ENCODE measurements at regions not wholly inside any gene's neighbourhood (a gene's known extent, or its start where the extent isn't known, plus 50 kb on each side); places are given as distances from the start of the nearest gene placed in this dataset.

- DNase-seq = no peak
Observed at GRCh38 chr20:60948224-60948623, 303.8 kb upstream of the CDH4 start.

- DNase-seq = no peak
Observed at GRCh38 chr20:60950561-60950960, 301.5 kb upstream of the CDH4 start.

- DNase-seq = no peak
Observed at GRCh38 chr20:60950974-60951373, 301.1 kb upstream of the CDH4 start.

GRCh38 chr20:60952861-60953260 lies 299.2 kb upstream of the CDH4 start:
- no peak for DNase-seq

DNA sequence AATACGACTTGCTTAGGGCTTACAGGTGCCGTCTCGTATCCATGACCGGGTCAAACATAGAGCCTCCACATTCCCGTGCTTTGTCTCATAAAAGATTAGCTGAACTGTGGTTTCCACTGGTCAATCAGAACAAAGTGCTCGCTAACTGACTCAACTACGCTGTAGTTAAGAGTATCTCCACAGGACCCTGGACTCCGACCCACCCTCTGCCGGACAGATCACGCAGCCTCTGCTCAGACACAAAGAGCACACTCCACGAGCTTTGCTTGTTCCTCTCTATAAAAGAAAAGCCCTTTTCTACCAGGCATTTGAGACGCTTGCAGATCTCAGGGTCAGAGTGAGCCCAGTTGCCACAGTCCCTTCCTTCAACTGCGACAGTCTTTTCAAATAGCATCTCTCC lies 298.7 kb upstream of the CDH4 start:
- no peak for DNase-seq

DNA sequence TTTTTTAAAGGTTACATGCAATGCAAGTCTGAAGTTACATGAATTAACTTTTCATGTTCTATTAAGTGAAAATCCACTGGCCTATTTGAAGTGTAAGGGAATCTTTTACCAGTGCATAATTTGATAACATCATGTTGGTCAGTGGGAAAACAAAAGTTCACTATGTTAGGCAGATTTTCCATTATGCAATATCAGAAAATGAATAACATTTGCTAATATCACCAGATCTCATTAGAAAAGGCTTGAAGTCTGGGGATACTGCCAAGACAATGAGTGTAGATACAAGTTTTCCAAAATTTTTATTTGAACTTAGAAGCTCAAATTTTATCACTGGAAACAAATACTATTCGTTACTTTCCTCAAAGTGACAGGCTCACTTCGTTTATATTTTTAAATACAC lies 296.4 kb upstream of the CDH4 start:
- no peak for DNase-seq

DNA sequence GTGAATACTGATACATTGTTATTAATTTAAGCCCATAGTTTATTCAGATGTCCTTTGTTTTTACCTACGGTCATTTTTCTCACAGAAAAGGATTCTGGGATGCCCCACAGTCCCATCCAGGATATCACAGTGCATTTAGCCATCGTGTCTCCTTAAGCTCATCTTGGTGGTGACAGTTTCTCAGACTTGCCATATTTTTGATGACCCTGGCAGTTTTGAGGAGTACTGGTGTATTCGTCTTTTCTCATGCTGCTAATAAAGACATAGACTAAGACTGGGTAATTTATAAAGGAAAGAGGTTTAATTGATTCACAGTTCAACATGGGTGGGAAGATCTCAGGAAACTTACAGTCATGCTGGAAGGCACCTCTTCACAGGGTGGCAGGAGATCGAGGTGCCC lies 295.9 kb upstream of the CDH4 start:
- no peak for DNase-seq

- DNase-seq = no peak
Observed at GRCh38 chr20:60957621-60958020, 294.4 kb upstream of the CDH4 start.

DNA sequence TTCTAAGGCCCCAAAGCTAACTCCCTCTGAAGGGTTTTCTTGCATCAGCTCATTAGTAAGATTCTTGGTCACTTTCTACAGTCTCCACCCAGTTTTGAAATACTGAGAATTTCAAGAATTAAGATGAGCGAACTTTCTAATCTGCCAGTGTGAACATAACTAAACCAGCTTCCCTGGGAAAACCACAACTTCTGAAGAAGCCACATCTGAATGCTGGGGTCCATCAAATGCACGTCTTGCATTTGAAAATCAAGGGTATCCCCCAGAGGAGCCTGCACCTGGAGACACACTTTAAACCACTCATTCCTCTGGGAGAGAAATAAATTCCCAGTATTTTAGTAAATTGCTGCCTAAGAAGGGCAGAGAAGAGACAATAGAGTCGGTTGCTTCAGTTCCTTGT lies 292.1 kb upstream of the CDH4 start:
- DNase-seq = no peak

- DNase-seq = no peak
Observed at GRCh38 chr20:60960500-60960899, 291.6 kb upstream of the CDH4 start.

- DNase-seq = no peak
Observed at GRCh38 chr20:60961551-60961950, 290.5 kb upstream of the CDH4 start.

- DNase-seq = no peak
Observed at GRCh38 chr20:60962367-60963045, 289.6 kb upstream of the CDH4 start.

DNA sequence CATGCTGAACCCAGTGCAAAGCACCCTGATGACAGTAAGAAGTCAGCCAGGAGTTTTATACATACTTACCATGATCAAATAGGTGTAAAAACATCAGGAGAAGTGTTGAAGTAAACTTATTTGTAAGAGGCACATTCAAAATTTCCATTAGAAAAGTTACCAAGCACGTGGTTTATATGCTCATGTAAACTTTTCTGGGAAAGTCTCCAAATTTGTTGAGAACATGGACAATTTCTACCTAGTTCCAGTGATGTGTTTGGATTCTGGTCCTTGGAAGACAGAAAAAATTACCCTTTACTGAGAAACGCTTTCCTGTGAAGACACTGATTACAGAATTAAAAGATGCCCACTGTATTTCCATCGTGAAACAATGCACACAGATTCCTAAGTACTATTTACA lies 288.9 kb upstream of the CDH4 start:
- DNase-seq = no peak

DNA sequence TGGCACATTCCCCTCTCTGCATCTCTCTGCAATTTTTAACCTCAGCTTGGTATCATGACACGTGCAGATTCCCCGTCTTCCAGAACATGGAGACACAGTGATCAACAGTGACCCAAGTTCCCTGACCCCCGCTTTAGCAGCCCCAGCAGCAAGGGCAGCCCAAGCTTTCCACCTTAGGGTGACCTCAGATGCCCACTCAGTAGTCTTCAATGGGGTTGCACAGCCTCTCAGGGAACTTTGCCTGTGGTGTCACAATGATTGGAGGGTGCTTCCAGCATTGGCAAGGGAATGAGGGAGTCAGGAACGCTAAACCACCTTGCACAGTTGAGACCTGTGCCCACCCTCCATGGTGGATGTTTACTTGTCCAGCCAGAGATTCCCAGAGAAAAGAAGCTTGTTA lies 287.1 kb upstream of the CDH4 start:
- DNase-seq = no peak

DNA sequence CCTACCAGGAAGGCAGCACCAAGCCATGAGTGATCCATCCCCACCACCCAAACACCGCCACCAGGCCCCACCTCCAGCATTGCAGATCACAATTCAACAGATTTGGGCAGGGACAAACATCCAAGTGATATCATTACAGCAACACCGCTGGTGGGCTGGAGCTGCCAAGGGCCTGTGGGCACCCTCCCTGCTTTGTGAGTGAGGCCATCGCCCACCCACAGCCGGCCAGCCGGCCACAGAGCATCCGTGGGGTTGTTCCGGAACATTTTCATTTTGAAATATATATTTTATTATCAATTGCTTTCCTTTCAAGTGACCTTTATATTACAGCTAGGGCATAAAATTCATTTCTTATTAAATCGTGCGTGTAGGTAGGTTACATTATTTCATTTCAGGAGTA lies 286.0 kb upstream of the CDH4 start:
- no peak for DNase-seq

DNA sequence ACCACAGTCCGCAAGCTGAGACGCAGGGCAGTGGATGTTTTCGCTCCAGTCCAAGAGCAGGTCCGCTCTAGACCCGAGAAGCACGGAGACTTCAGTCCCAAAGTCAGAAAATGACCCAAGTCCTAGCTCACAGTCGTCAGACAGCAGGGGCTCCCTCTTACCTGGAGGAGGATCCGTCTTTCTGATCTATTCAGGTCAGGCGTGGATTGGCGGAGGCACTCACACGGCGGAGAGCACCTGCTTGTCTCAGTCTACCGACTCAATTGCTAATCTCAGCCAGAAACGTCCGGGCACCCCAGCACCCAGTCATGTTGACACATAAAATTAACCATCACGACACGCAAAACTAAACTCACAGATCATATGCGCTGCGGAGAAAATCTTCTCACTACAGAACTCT lies 285.3 kb upstream of the CDH4 start:
- DNase-seq = no peak

DNA sequence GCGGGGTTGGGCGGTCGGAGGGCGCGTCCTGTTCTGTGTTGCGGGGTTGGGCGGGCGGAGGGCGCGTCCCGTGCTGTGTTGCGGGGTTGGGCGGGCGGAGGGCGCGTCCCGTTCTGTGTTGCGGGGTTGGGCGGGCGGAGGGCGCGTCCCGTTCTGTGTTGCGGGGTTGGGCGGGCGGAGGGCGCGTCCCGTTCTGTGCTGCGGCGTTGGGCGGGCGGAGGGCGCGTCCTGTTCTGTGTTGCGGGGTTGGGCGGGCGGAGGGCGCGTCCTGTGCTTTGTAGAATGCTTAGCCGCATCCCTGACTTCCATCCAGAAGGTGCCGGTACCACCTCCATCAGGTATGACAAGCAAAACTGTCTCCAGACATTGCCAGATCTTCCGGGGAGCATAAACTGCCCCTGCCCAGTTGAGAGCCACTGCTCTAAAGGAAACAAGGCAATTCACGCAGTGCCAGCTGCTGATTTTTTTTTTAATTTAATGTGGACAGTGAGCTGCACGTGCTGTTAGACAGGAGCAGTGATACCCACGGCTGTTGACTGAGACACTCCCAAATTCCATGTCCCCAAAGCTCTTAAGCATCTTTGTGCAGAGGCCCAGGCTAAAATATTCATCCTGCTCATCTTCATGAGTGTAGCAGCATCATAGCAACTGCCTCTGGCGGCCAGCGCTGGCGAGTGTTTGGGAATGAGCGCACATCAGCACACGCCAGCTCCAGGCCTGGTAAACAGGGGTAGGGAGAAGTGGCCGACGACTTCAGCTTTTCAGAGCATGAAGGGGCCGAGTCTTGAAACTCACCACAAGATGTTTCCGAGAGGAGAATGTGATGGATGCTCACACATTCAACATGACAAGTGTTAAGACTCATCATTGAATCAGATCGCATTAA lies 284.4 kb upstream of the CDH4 start:
- no peak for DNase-seq

GRCh38 chr20:60968853-60969720 lies 283.0 kb upstream of the CDH4 start:
- no peak for DNase-seq

- DNase-seq = no peak
Observed at GRCh38 chr20:60970601-60971000, 281.5 kb upstream of the CDH4 start.

DNA sequence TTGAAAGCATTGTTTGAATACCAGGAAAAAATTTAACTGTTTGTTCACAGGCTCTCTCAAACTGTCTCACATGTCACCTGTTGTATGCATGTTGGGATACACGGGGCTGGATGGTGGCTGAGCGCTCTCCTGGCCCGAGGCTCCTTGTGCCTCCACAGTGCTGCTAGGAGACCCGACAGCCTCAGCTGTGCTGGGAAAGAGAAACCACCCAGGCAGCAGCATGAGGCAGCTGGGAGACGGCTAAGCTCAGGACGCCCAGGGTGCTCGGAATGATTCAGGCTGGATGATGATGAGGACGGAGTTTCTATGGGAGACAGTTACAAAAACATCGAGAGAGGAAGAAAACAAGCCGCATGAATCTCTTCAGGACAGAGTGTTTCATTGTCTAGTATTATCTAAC lies 278.0 kb upstream of the CDH4 start:
- no peak for DNase-seq

DNA sequence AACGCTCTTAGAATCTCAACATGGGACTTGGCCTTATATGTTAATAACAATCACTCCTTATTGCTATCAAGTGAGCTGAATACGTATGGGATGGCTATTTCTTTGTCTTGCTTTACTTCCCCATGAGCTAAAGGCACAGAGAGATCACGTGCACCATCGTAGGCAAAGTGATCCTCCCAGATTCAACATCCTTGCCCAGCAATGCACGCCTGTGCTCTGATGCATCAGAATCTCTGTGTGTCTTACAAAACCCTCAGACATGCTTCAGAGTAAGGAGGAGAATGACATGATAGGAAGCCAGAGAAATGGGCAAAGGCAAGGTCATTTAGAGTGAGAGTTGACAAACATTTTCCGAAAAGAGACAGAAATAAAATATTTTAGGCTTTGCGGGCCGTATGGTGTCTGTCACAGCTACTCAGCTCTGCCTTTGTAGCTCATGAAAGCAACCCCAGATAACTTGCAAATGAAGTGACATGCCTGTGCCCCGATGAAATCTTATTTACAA lies 277.6 kb upstream of the CDH4 start:
- DNase-seq = no peak

GRCh38 chr20:60976139-60976538 lies 275.9 kb upstream of the CDH4 start:
- no peak for DNase-seq

DNA sequence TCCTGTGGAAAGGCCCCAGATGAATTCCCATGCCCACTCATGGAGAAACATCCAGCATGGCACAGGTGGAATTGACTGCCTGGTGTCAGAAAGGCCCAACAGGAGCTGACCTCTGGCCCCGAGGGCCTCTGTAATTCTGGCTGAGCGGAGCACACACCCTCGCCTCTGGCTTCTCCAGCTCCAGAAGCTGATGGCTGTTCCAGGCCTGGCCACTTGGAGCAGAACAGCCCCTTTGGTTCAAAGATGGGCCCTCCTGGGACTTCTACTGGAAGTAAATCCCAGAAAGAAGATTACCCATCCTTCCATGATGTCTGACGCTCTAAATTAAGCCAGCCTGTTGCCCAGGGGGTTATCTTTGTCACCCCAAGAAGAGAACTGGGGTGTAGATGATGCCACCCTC lies 275.1 kb upstream of the CDH4 start:
- DNase-seq = no peak

Measured in activated CD4-positive, CD25-positive, alpha-beta regulatory T cell (primary cell).